ENCODE measurements at regions not wholly inside any gene's neighbourhood (a gene's known extent, or its start where the extent isn't known, plus 50 kb on each side); places are given as distances from the start of the nearest gene placed in this dataset.

GRCh38 chr13:76036176-76036575 is 400.0 kb downstream of the LMO7 start:
- TF ChIP-seq CTCF (conservative IDR thresholded peaks at IDR 0.05; ENCODE audit: low read length) = no peak
- H3K4me3 ChIP-seq (ENCODE audit: low read length) = no peak overlapping the region
- DNase-seq (ENCODE audit: low read depth) = no peak

- TF ChIP-seq CTCF (conservative IDR thresholded peaks at IDR 0.05; ENCODE audit: low read length) = no peak
- no peak overlapping the region for H3K4me3 ChIP-seq (ENCODE audit: low read length)
- DNase-seq (ENCODE audit: low read depth) = no peak
These were observed 399.6 kb downstream of the LMO7 start for GRCh38 chr13:76035711-76036110.

- DNase-seq (ENCODE audit: low read depth) = no peak
- H3K4me3 ChIP-seq (ENCODE audit: low read length) = no peak overlapping the region
- no peak for TF ChIP-seq CTCF (conservative IDR thresholded peaks at IDR 0.05; ENCODE audit: low read length)
These were observed 393.6 kb downstream of the LMO7 start for GRCh38 chr13:76029706-76030105.

- no peak for DNase-seq (ENCODE audit: low read depth)
- H3K4me3 ChIP-seq (ENCODE audit: low read length) = no peak overlapping the region
- no peak for TF ChIP-seq CTCF (conservative IDR thresholded peaks at IDR 0.05; ENCODE audit: low read length)
These were observed 393.0 kb downstream of the LMO7 start for GRCh38 chr13:76029088-76029487.

GRCh38 chr13:76027131-76027530 is 391.0 kb downstream of the LMO7 start:
- no peak for DNase-seq (ENCODE audit: low read depth)
- TF ChIP-seq CTCF (conservative IDR thresholded peaks at IDR 0.05; ENCODE audit: low read length) = no peak
- H3K4me3 ChIP-seq (ENCODE audit: low read length) = no peak overlapping the region

- H3K4me3 ChIP-seq (ENCODE audit: low read length) = no peak overlapping the region
- no peak for DNase-seq (ENCODE audit: low read depth)
- no peak for TF ChIP-seq CTCF (conservative IDR thresholded peaks at IDR 0.05; ENCODE audit: low read length)
These were observed 389.3 kb downstream of the LMO7 start for GRCh38 chr13:76025392-76025791.

- no peak overlapping the region for H3K4me3 ChIP-seq (ENCODE audit: low read length)
- no peak for DNase-seq (ENCODE audit: low read depth)
- no peak for TF ChIP-seq CTCF (conservative IDR thresholded peaks at IDR 0.05; ENCODE audit: low read length)
These were observed 388.0 kb downstream of the LMO7 start for GRCh38 chr13:76024151-76024550.

Measured in AG10803 (cell line).